H9 (cell line): ENCODE measurements at regions not wholly inside any gene's neighbourhood (a gene's known extent, or its start where the extent isn't known, plus 50 kb on each side); places are given as distances from the start of the nearest gene placed in this dataset.
"Not testable (repeated sequence)": the region's sequence is repeated elsewhere in the genome, so short reads cannot be mapped to it uniquely, and the experiment has no call there.

ENCODE experiments used
- DNase-seq: peaks from one replicate; pipeline ENCODE4 v3.0.0-alpha.2; 2017
- H2AFZ ChIP-seq: one replicate; pipeline ENCODE4 v1.6.1; 2013; ENCODE audit warnings: mild to moderate bottlenecking, low read length, control low read depth, moderate library complexity
- H2AK5ac ChIP-seq: 2 replicates; pipeline ENCODE4 v1.6.1; 2013; ENCODE audit warnings: low read length, control low read depth, mixed read lengths; ENCODE audit not compliant: insufficient read length
- H2BK120ac ChIP-seq: one replicate; pipeline ENCODE4 v1.6.1; 2013; ENCODE audit warnings: low read depth, mild to moderate bottlenecking, low read length, control low read depth, inconsistent platforms; ENCODE audit not compliant: poor library complexity, severe bottlenecking
- H2BK12ac ChIP-seq: 2 replicates; pipeline ENCODE4 v1.6.1; 2013; ENCODE audit warnings: low read length, control low read depth, mixed read lengths, low read depth; ENCODE audit not compliant: insufficient read length
- H2BK15ac ChIP-seq: 2 replicates; pipeline ENCODE4 v1.6.1; 2013; ENCODE audit warnings: low read depth, low read length, control low read depth
- H2BK20ac ChIP-seq: one replicate; pipeline ENCODE4 v1.6.1; 2013; ENCODE audit warnings: low read depth, mild to moderate bottlenecking, low read length, control low read depth, inconsistent platforms; ENCODE audit not compliant: poor library complexity, severe bottlenecking
- H2BK5ac ChIP-seq: 2 replicates; pipeline ENCODE4 v1.6.1; 2013; ENCODE audit warnings: low read length, control low read depth, mixed read lengths; ENCODE audit not compliant: insufficient read length
- H3K14ac ChIP-seq: 2 replicates; pipeline ENCODE4 v1.6.1; 2013; ENCODE audit warnings: low read length, control low read depth; ENCODE audit not compliant: insufficient read depth
- H3K18ac ChIP-seq: 2 replicates; pipeline ENCODE4 v1.6.1; 2013; ENCODE audit warnings: low read depth, mild to moderate bottlenecking, mixed read lengths, low read length, control low read depth; ENCODE audit not compliant: insufficient read length
- H3K23ac ChIP-seq: 2 replicates; pipeline ENCODE4 v1.6.1; 2013; ENCODE audit warnings: low read length, control low read depth, mixed read lengths, low read depth; ENCODE audit not compliant: insufficient read length
- H3K23me2 ChIP-seq: 2 replicates; pipeline ENCODE4 v1.6.1; 2013; ENCODE audit warnings: low read depth, mild to moderate bottlenecking, mixed read lengths, low read length, control low read depth; ENCODE audit not compliant: insufficient read length, poor library complexity, severe bottlenecking
- H3K27ac ChIP-seq: 2 replicates; pipeline ENCODE4 v1.5.1; 2013; ENCODE audit warnings: low read length, control low read depth, mixed read lengths, low read depth; ENCODE audit not compliant: insufficient read length
- H3K27me3 ChIP-seq: 2 replicates; pipeline ENCODE4 v1.6.1; 2013; ENCODE audit warnings: low read length, control low read depth, inconsistent platforms; ENCODE audit not compliant: insufficient read depth
- H3K4ac ChIP-seq: 2 replicates; pipeline ENCODE4 v1.6.1; 2013; ENCODE audit warnings: low read depth, mild to moderate bottlenecking, control low read depth, inconsistent platforms, low read length, moderate library complexity
- H3K4me1 ChIP-seq: 2 replicates; pipeline ENCODE4 v1.6.1; 2013; ENCODE audit warnings: low read length, control low read depth, inconsistent platforms; ENCODE audit not compliant: insufficient read depth
- H3K4me2 ChIP-seq: 2 replicates; pipeline ENCODE4 v1.6.1; 2013; ENCODE audit warnings: low read length, control low read depth, mixed read lengths; ENCODE audit not compliant: insufficient read length, insufficient read depth
- H3K56ac ChIP-seq: 2 replicates; pipeline ENCODE4 v1.6.1; 2013; ENCODE audit warnings: low read depth, mild to moderate bottlenecking, mixed read lengths, low read length, control low read depth; ENCODE audit not compliant: insufficient read length
- H3K79me1 ChIP-seq: 2 replicates; pipeline ENCODE4 v1.6.1; 2013; ENCODE audit warnings: low read depth, mild to moderate bottlenecking, moderate library complexity, low read length, control low read depth, inconsistent platforms; ENCODE audit not compliant: insufficient read depth, poor library complexity, severe bottlenecking
- H3K79me2 ChIP-seq: 2 replicates; pipeline ENCODE4 v1.6.1; 2013; ENCODE audit warnings: low read length, control low read depth, inconsistent platforms; ENCODE audit not compliant: insufficient read depth
- H3K9ac ChIP-seq: 2 replicates; pipeline ENCODE4 v1.6.1; 2013; ENCODE audit warnings: low read length, control low read depth, mixed read lengths; ENCODE audit not compliant: insufficient read length; ENCODE audit errors: extremely low read depth
- H3K9me3 ChIP-seq: one replicate; pipeline ENCODE4 v1.6.1; 2013; ENCODE audit warnings: low read depth, low read length, inconsistent platforms; ENCODE audit not compliant: control insufficient read depth
- H3T11ph ChIP-seq: one replicate; pipeline ENCODE4 v1.6.1; 2013; ENCODE audit warnings: mild to moderate bottlenecking, low read length, control low read depth, inconsistent platforms
- H4K20me1 ChIP-seq: one replicate; pipeline ENCODE4 v1.6.1; 2013; ENCODE audit not compliant: control insufficient read depth, insufficient read length, insufficient read depth
- H4K5ac ChIP-seq: 2 replicates; pipeline ENCODE4 v1.6.1; 2013; ENCODE audit warnings: low read depth, mild to moderate bottlenecking, mixed read lengths, low read length, control low read depth; ENCODE audit not compliant: insufficient read length
- H4K8ac ChIP-seq: replicated peaks from 2 replicates; pipeline ENCODE4 v1.6.1; 2013; ENCODE audit warnings: low read length, control low read depth, mixed read lengths, low read depth; ENCODE audit not compliant: insufficient read length
- H4K91ac ChIP-seq: 2 replicates; pipeline ENCODE4 v1.6.1; 2013; ENCODE audit warnings: low read depth, mild to moderate bottlenecking, moderate library complexity, mixed read lengths, low read length, control low read depth; ENCODE audit not compliant: insufficient read length
- H3K27ac Mint-ChIP-seq, 3 experiments: 2 replicates in 2 of 3; 3 replicates in 1 of 3; pipeline ENCODE4 v1.8.0; 2020 to 2021; ENCODE audit warnings: mixed read lengths in 3 of 3, mild to moderate bottlenecking in 1 of 3, moderate library complexity in 1 of 3
- H3K27me3 Mint-ChIP-seq: 2 replicates; pipeline ENCODE4 v1.8.0; 2021; ENCODE audit warnings: low read depth, mild to moderate bottlenecking, moderate library complexity, mixed read lengths
- H3K36me3 Mint-ChIP-seq, 3 experiments: 2 replicates in 2 of 3; 3 replicates in 1 of 3; pipeline ENCODE4 v1.8.0; 2020 to 2021; ENCODE audit warnings: low read depth in 3 of 3, mixed read lengths in 3 of 3; ENCODE audit not compliant: insufficient read depth in 1 of 3
- H3K4me1 Mint-ChIP-seq, 2 experiments: 2 replicates each; pipeline ENCODE4 v1.8.0; 2020; ENCODE audit warnings: mixed read lengths in 2 of 2
- H3K4me3 Mint-ChIP-seq, 2 experiments: 2 replicates in 1 of 2; 3 replicates in 1 of 2; pipeline ENCODE4 v1.8.0; 2020 to 2021; ENCODE audit warnings: mild to moderate bottlenecking in 2 of 2, mixed read lengths in 2 of 2, moderate library complexity in 1 of 2
- H3K9me3 Mint-ChIP-seq, 2 experiments: 2 replicates in 1 of 2; 3 replicates in 1 of 2; pipeline ENCODE4 v1.8.0; 2020; ENCODE audit warnings: mild to moderate bottlenecking in 2 of 2, mixed read lengths in 2 of 2, moderate library complexity in 1 of 2
- WGBS: extraction: QIAGEN DNeasy Blood & Tissue Kit; methylation state at CpG from one replicate; pipeline ENCODE4 v1.1.7; 2013; ENCODE audit warnings: missing lambda C conversion rate, low lambda C conversion rate, mixed read lengths; ENCODE audit not compliant: insufficient read length; ENCODE audit errors: extremely low coverage; 5-methylcytosine and 5-hydroxymethylcytosine counted together

DNA sequence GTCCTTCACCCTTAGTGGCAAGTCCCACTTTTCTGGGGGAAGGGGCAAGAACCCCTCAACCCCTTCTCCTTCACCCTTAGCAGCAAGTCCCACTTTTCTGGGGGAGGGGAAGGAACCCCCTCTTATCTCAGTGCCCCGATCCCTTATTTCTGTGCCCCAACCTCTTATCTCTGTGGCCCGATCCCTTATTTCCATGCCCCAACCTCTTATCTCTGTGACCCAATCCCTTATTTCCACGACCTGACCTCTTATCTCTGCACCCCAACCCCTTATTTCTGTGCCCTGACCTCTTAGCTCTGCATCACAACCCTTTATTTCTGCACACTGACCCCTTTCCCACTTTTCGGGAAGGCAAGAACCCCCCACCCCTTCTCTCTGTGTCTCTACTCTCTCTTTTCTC, 104.4 kb upstream of the ROPN1B start:
- not testable (repeated sequence) for H4K8ac ChIP-seq, H2BK5ac ChIP-seq, H2AFZ ChIP-seq, H3K79me2 ChIP-seq, H3K23me2 ChIP-seq, H3K14ac ChIP-seq, H3K4ac ChIP-seq, H3K27me3 ChIP-seq, H2BK120ac ChIP-seq, H3K27ac ChIP-seq, H3K9ac ChIP-seq, H3K4me3 Mint-ChIP-seq, H3K9me3 ChIP-seq, H3K79me1 ChIP-seq, H3T11ph ChIP-seq, H3K56ac ChIP-seq, H2BK20ac ChIP-seq, H2BK12ac ChIP-seq, H4K5ac ChIP-seq, H2BK15ac ChIP-seq, H3K18ac ChIP-seq, H2AK5ac ChIP-seq, H3K23ac ChIP-seq, H4K20me1 ChIP-seq, H3K4me2 ChIP-seq, DNase-seq, H3K27me3 Mint-ChIP-seq, H3K4me1 ChIP-seq, H4K91ac ChIP-seq
- no CpG with 5 or more reads among the region's 4 CpGs for WGBS
- H3K4me1 Mint-ChIP-seq = peaks cover 59 to 69% of the 10 kb centered on the region in 2 experiments
- peaks cover 6 to 34% (median 28%) of the 10 kb centered on the region in 3 experiments; a peak in 6 of 7 replicates for H3K36me3 Mint-ChIP-seq
- peak overlapping the region in 1 of 3 experiments; percentile 62; a peak in 1 of 7 replicates for H3K27ac Mint-ChIP-seq
- peaks cover 7 to 21% of the 10 kb centered on the region in 2 experiments for H3K9me3 Mint-ChIP-seq

GRCh38 chr3:125886006-125886405, 83.0 kb upstream of the ROPN1B start:
- H3K4me1 ChIP-seq, H3K27me3 ChIP-seq, H4K5ac ChIP-seq, H3K56ac ChIP-seq, H3K23ac ChIP-seq, H2AFZ ChIP-seq, H3K9me3 ChIP-seq, H4K20me1 ChIP-seq, H3T11ph ChIP-seq, H2AK5ac ChIP-seq, H3K79me2 ChIP-seq, H3K79me1 ChIP-seq, H3K27ac Mint-ChIP-seq, H3K9ac ChIP-seq, H2BK12ac ChIP-seq, DNase-seq, H3K4ac ChIP-seq, H3K14ac ChIP-seq, H2BK120ac ChIP-seq, H3K23me2 ChIP-seq, H3K4me2 ChIP-seq, H3K27ac ChIP-seq, H3K4me3 Mint-ChIP-seq, H3K18ac ChIP-seq, H2BK5ac ChIP-seq, H4K91ac ChIP-seq, H3K27me3 Mint-ChIP-seq, H2BK20ac ChIP-seq, H3K4me1 Mint-ChIP-seq, H4K8ac ChIP-seq, H2BK15ac ChIP-seq: not testable (repeated sequence)
- Mint-ChIP-seq H3K36me3 (peaks cover 39 to 60% (median 45%) of the 10 kb centered on the region in 3 experiments), H3K9me3 (peaks cover 44 to 52% of the 10 kb centered on the region in 2 experiments)
- WGBS = no CpG with 5 or more reads among the region's 12 CpGs
